ENCODE measurements at regions not wholly inside any gene's neighbourhood (a gene's known extent, or its start where the extent isn't known, plus 50 kb on each side); places are given as distances from the start of the nearest gene placed in this dataset.

DNA sequence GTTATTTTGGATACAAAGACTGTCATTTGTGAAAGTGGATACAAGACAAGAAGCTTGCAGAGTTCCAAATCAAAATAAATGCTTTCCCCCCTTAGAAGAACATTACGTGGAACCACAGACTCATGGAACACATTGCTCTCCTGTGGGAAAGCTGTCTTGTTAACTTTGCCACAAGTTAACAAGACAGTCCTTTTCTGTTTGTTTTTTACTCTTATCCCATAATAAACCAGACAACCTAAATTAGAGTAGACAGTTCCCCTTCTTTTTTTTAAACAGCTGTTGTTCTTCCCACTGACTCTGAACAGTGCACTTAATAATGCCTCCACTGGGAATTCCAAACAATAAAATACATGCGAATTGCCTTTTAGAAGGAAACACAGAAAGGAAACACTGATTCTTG is 255.3 kb upstream of the UBE2E2 start:
- TF ChIP-seq POLR2A (IDR thresholded peaks at IDR 0.05; ENCODE audit: low read length) (no peak), GATA1 (IDR thresholded peaks at IDR 0.05; ENCODE audit: low read depth, low read length) (no peak)

Measured in erythroblast (primary cell).